Panc1 (cell line): ENCODE measurements at regions not wholly inside any gene's neighbourhood (a gene's known extent, or its start where the extent isn't known, plus 50 kb on each side); places are given as distances from the start of the nearest gene placed in this dataset.

ENCODE experiments used
- ATAC-seq: fragments of 200-7000 bp; cut with Tn5 transposase; 2 replicates; pipeline ENCODE4 v1.9.1; 2020; ENCODE audit warnings: mild to moderate bottlenecking, moderate library complexity
- BruUV-seq: library from RNA; stranded (reverse); fragments of 400-500 nt; replicated peaks from 2 replicates; lab custom pipeline; 2021; lab: Mats Ljungman, UMichigan
- CTCF ChIA-PET: fragments of 300-600 bp; sonication (Branson Sonifier 250); formaldehyde crosslinking; loops from one replicate; lab custom pipeline; 2022; ENCODE audit warnings: antibody characterized with exemption; lab: Charles Lee
- POLR2A ChIA-PET: fragments of 300-600 bp; sonication (Branson Sonifier 250); formaldehyde crosslinking; loops from one replicate; lab custom pipeline; 2022; ENCODE audit warnings: antibody characterized with exemption; lab: Charles Lee
- DNase-seq: peaks from one replicate; pipeline ENCODE4 v3.0.0-alpha.2; 2010; ENCODE audit warnings: low read depth, low spot score
- H3K27ac ChIP-seq: 2 replicates; pipeline ENCODE4 v1.5.1; 2011; ENCODE audit warnings: mild to moderate bottlenecking, low read length, inconsistent platforms
- H3K27me3 ChIP-seq: fragments of 200-500 bp; sonication (Bioruptor generic); 2 replicates; pipeline ENCODE4 v1.6.0; 2014; ENCODE audit warnings: low read length, inconsistent platforms; ENCODE audit not compliant: control insufficient read depth, insufficient read depth
- H3K36me3 ChIP-seq: fragments of 200-500 bp; sonication (Bioruptor generic); 2 replicates; pipeline ENCODE4 v1.5.1; 2014; ENCODE audit warnings: inconsistent platforms, mild to moderate bottlenecking, low read length, moderate library complexity; ENCODE audit not compliant: control insufficient read depth, insufficient read depth
- H3K4me1 ChIP-seq: 2 replicates; pipeline ENCODE4 v1.5.1; 2011; ENCODE audit warnings: inconsistent platforms, mild to moderate bottlenecking, low read length, moderate library complexity; ENCODE audit not compliant: control insufficient read depth, insufficient read depth
- H3K4me3 ChIP-seq, 2 experiments: 2 replicates each; pipeline ENCODE4 v1.5.1; 2011 to 2012; ENCODE audit warnings: low read depth in 2 of 2, low read length in 2 of 2, mild to moderate bottlenecking in 2 of 2, inconsistent platforms in 1 of 2, moderate library complexity in 1 of 2
- H3K9me3 ChIP-seq: fragments of 200-500 bp; sonication (Bioruptor generic); 2 replicates; pipeline ENCODE4 v1.5.1; 2014; ENCODE audit warnings: low read depth, mild to moderate bottlenecking, inconsistent platforms, low read length, moderate library complexity; ENCODE audit not compliant: control insufficient read depth, insufficient read depth
- CTCF ChIP-seq: fragments of 450-650 bp; IDR thresholded peaks from 2 replicates; pipeline ENCODE4 v1.5.1; 2017; ENCODE audit warnings: mild to moderate bottlenecking
- POLR2AphosphoS5 ChIP-seq: IDR thresholded peaks from 2 replicates; pipeline ENCODE4 v1.6.1; 2012; ENCODE audit warnings: mild to moderate bottlenecking, low read depth, low read length, moderate library complexity
- REST ChIP-seq, 2 experiments: IDR thresholded peaks; 2 replicates each; pipeline ENCODE4 v1.6.1; 2011 to 2012; ENCODE audit warnings: low read depth in 2 of 2, control low read depth in 1 of 2, low read length in 1 of 2, mild to moderate bottlenecking in 1 of 2, moderate library complexity in 1 of 2; ENCODE audit not compliant: insufficient read depth in 1 of 2
- SIN3A ChIP-seq: IDR thresholded peaks from 2 replicates; pipeline ENCODE4 v1.6.1; 2012; ENCODE audit warnings: low read depth, mild to moderate bottlenecking, low read length, moderate library complexity, borderline replicate concordance; ENCODE audit not compliant: insufficient read depth
- TCF7L2 ChIP-seq: IDR thresholded peaks from 2 replicates; pipeline ENCODE4 v1.6.1; 2011; ENCODE audit warnings: mild to moderate bottlenecking, low read depth, low read length, inconsistent platforms
- in situ Hi-C: cut with HindIII; loops from 2 replicates; pipeline ENCODE4 v1.10.0; 2016; ENCODE audit warnings: low sequenced_read_pairs, low pct_unique_long_range_greater_than_20kb
- intact Hi-C: fragments of 100-400 bp; cut with micrococcal nuclease; formaldehyde crosslinking; loops from one replicate; pipeline ENCODE4 v1.10.0; 2022; ENCODE audit not compliant: unreplicated experiment

- CTCF ChIA-PET: no interaction called here
- in situ Hi-C loops (no loop called here), intact Hi-C loops (loop anchor here (5.0 kb wide), 1 partner anchor 1305 kb away; no protein-coding TSS in a partner anchor)
- H3K9me3 ChIP-seq: no peaks in the 10 kb centered on the region
- ATAC-seq: no peak
- DNase-seq: no peak
- no TSS peak for BruUV-seq
- H3K4me1 ChIP-seq: no peaks in the 10 kb centered on the region
- POLR2A ChIA-PET: no interaction called here
- no peaks in the 10 kb centered on the region for H3K27me3 ChIP-seq
- TF ChIP-seq SIN3A (no peak), CTCF (no peak), TCF7L2 (no peak), REST (IDR thresholded peaks at IDR 0.05; ENCODE audit: insufficient read depth in 1 of 2, low read depth in 2 of 2, low read length in 1 of 2) (no peak), POLR2AphosphoS5 (no peak)
- no peak overlapping the region for H3K27ac ChIP-seq
- H3K4me3 ChIP-seq: no peak overlapping the region
- no peaks in the 10 kb centered on the region for H3K36me3 ChIP-seq
Measured at GRCh38 chr3:73866846-73867245, 242.1 kb upstream of the PDZRN3 start.

DNA sequence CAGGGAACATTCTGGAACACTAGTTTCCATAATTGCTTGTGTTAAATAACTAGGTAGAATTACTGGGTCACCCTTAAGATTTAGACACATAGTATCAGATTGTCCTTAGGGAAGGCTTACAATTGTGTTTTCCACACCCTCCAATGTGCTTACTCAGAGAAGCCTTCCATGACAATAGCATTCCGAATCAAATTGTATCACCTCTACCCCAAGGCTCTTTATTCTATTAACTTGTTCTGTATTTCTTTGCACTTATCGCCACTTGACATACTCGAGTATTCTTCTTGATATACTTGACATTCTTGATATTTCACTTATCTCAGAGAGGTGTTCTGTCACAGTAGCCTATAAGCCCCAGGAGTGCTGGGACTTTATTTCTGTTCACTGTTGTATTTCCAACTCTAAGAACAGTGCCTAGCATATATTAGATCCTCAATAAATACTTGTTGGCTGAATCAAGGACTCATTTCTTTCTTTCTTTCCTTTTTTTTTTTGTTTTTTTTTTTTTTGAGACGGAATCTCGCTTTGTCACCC, 238.9 kb upstream of the PDZRN3 start:
- CTCF ChIA-PET: no interaction called here
- TF ChIP-seq REST (IDR thresholded peaks at IDR 0.05; ENCODE audit: insufficient read depth in 1 of 2, low read depth in 2 of 2, low read length in 1 of 2) (no peak), SIN3A (no peak), TCF7L2 (no peak), POLR2AphosphoS5 (no peak), CTCF (no peak)
- DNase-seq: no peak
- Histone ChIP-seq H3K27ac (no peak overlapping the region), H3K36me3 (no peaks in the 10 kb centered on the region), H3K27me3 (no peaks in the 10 kb centered on the region), H3K4me3 (no peak overlapping the region), H3K9me3 (no peaks in the 10 kb centered on the region), H3K4me1 (no peaks in the 10 kb centered on the region)
- POLR2A ChIA-PET: no interaction called here
- BruUV-seq: no TSS peak
- in situ Hi-C loops: no loop called here
- intact Hi-C loops: no loop called here
- no peak for ATAC-seq
